HUES6 (cell line): ENCODE measurements at regions not wholly inside any gene's neighbourhood (a gene's known extent, or its start where the extent isn't known, plus 50 kb on each side); places are given as distances from the start of the nearest gene placed in this dataset.

Experiments
- H3K27ac ChIP-seq: 2 replicates; pipeline ENCODE4 v1.7.0; 2013; ENCODE audit warnings: low read depth, mild to moderate bottlenecking, low read length, inconsistent platforms
- H3K27me3 ChIP-seq: 2 replicates; pipeline ENCODE4 v1.6.1; 2013; ENCODE audit warnings: low read length; ENCODE audit not compliant: control insufficient read depth, insufficient read depth
- H3K36me3 ChIP-seq: 2 replicates; pipeline ENCODE4 v1.6.1; 2013; ENCODE audit warnings: low read length; ENCODE audit not compliant: control insufficient read depth, insufficient read depth
- H3K4me1 ChIP-seq: 2 replicates; pipeline ENCODE4 v1.6.1; 2013; ENCODE audit warnings: low read length; ENCODE audit not compliant: control insufficient read depth, insufficient read depth
- H3K4me3 ChIP-seq: 2 replicates; pipeline ENCODE4 v1.5.1; 2013; ENCODE audit warnings: low read depth, low read length
- H3K9ac ChIP-seq: one replicate; pipeline ENCODE4 v1.6.1; 2013; ENCODE audit warnings: mild to moderate bottlenecking, low read length
- H3K9me3 ChIP-seq: 2 replicates; pipeline ENCODE4 v1.6.1; 2013; ENCODE audit warnings: low read depth, low read length; ENCODE audit not compliant: control insufficient read depth, insufficient read depth

GRCh38 chr7:85850381-85850780 lies 663.5 kb upstream of the SEMA3D start:
- no peak overlapping the region for H3K4me3 ChIP-seq
- H3K27me3 ChIP-seq, result no peaks in the 10 kb centered on the region

GRCh38 chr7:85840554-85840953 lies 653.7 kb upstream of the SEMA3D start:
- H3K4me3 ChIP-seq, result no peak overlapping the region
- H3K9me3 ChIP-seq, result no peaks in the 10 kb centered on the region
- no peak overlapping the region for H3K9ac ChIP-seq
- no peaks in the 10 kb centered on the region for H3K36me3 ChIP-seq
- no peaks in the 10 kb centered on the region for H3K4me1 ChIP-seq
- no peak overlapping the region for H3K27ac ChIP-seq
- H3K27me3 ChIP-seq, result no peaks in the 10 kb centered on the region

More at GRCh38 chr7:85850381-85850780, 663.5 kb upstream of the SEMA3D start:
- Histone ChIP-seq H3K4me1 (no peaks in the 10 kb centered on the region), H3K9me3 (no peaks in the 10 kb centered on the region), H3K9ac (no peak overlapping the region), H3K27ac (no peak overlapping the region), H3K36me3 (no peaks in the 10 kb centered on the region)

DNA sequence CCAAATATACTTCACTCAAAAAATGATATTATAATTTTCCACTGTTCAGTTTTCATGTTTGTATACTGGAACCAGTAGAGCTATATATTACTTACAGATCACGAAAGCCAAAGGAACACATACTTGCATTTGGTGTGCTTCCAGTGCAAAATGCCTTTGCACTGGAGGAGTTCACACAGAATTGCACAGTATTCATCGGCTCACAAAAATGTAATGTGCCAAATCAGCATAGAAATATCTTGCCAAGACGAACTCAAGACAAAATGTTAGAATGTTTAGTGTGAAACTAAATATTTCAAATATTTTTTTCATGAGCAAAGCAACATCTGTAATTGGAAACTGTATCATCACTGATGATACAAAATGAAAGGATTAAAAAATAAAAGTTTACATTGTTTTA lies 646.2 kb upstream of the SEMA3D start:
- no peak overlapping the region for H3K4me3 ChIP-seq
- no peaks in the 10 kb centered on the region for H3K36me3 ChIP-seq
- H3K4me1 ChIP-seq, result peaks cover 3% of the 10 kb centered on the region; the same call in 1 of the 2 replicates
- H3K27ac ChIP-seq, result no peak overlapping the region
- H3K27me3 ChIP-seq, result no peaks in the 10 kb centered on the region
- no peaks in the 10 kb centered on the region for H3K9me3 ChIP-seq
- no peak overlapping the region for H3K9ac ChIP-seq

GRCh38 chr7:85830982-85831381 lies 644.1 kb upstream of the SEMA3D start:
- Histone ChIP-seq H3K4me1 (peaks cover 3% of the 10 kb centered on the region; the same call in 1 of the 2 replicates), H3K36me3 (no peaks in the 10 kb centered on the region), H3K4me3 (no peak overlapping the region), H3K9ac (no peak overlapping the region), H3K27me3 (no peaks in the 10 kb centered on the region), H3K9me3 (no peaks in the 10 kb centered on the region), H3K27ac (no peak overlapping the region)

DNA sequence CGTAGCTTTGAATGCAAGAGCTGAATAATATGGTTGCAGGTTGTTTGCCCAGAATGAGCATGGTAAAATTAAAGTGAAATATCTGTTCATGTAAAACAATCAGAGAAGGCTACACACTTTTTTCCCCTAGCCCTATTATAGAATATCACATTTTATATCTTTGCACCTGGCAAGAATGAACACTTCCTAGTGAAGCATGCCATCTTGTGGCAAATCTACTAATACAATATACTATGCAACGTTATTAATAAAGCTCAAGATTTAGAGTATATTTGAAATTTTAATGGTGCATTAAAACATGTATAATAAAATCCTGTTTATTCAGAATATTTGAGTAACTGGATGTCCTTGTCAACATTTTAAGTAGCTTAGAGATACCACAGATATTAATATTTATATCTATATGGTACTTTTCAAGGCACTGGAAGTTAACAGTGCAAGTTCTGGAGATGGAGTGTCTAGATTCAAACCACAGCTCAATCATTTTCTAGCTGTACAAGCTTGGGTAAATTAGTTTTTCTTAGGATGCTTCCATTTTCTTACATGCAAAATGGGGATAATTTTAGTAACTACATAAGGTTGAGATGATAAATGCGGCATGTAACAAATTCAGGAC lies 643.1 kb upstream of the SEMA3D start:
- Histone ChIP-seq H3K27me3 (no peaks in the 10 kb centered on the region), H3K27ac (no peak overlapping the region), H3K4me3 (no peak overlapping the region), H3K4me1 (peaks cover 3% of the 10 kb centered on the region; the same call in 1 of the 2 replicates), H3K9ac (no peak overlapping the region), H3K9me3 (no peaks in the 10 kb centered on the region), H3K36me3 (no peaks in the 10 kb centered on the region)

DNA sequence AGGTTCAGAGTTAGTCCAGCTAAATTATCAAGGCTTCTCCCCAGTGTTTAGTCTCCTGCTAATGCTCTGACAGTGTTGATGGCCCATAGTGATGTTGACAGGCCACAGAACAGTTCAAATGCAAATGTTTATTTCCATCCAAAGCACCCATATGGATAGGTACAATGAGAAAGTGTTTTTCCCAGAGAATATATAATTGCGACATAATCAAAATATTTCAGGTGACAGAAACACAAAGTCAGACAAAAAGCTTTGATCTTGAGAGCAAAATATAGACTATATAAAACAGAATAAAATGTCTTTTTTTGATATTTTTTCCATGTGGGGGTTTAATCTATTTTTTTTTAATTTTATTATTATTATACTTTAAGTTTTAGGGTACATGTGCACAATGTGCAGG lies 642.3 kb upstream of the SEMA3D start:
- H3K9me3 ChIP-seq, result no peaks in the 10 kb centered on the region
- H3K27ac ChIP-seq, result no peak overlapping the region
- H3K36me3 ChIP-seq, result no peaks in the 10 kb centered on the region
- H3K4me3 ChIP-seq, result no peak overlapping the region
- no peak overlapping the region for H3K9ac ChIP-seq
- no peaks in the 10 kb centered on the region for H3K27me3 ChIP-seq
- H3K4me1 ChIP-seq, result peaks cover 3% of the 10 kb centered on the region; the same call in 1 of the 2 replicates

DNA sequence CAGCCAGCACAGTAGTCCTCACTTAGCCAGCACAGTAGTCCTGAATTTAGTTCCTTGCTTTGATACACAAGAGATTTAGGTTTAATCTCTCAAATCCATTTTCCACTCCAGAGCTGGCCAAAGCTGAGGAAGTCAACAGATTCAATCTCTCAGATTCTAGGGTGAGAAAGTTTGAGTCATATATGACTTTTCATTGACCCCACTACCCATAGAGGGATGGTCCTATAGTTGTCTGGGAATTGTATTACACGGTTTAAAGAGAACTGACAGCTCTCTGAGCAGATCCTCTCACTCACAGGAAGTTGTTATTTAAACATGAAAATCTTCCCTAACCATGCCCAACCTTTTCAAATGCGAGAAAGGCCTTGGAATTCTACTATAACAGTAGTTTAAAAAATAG lies 641.8 kb upstream of the SEMA3D start:
- no peaks in the 10 kb centered on the region for H3K36me3 ChIP-seq
- H3K4me1 ChIP-seq, result peaks cover 3% of the 10 kb centered on the region; the same call in 1 of the 2 replicates
- H3K9me3 ChIP-seq, result no peaks in the 10 kb centered on the region
- H3K9ac ChIP-seq, result no peak overlapping the region
- no peaks in the 10 kb centered on the region for H3K27me3 ChIP-seq
- no peak overlapping the region for H3K27ac ChIP-seq
- no peak overlapping the region for H3K4me3 ChIP-seq

DNA sequence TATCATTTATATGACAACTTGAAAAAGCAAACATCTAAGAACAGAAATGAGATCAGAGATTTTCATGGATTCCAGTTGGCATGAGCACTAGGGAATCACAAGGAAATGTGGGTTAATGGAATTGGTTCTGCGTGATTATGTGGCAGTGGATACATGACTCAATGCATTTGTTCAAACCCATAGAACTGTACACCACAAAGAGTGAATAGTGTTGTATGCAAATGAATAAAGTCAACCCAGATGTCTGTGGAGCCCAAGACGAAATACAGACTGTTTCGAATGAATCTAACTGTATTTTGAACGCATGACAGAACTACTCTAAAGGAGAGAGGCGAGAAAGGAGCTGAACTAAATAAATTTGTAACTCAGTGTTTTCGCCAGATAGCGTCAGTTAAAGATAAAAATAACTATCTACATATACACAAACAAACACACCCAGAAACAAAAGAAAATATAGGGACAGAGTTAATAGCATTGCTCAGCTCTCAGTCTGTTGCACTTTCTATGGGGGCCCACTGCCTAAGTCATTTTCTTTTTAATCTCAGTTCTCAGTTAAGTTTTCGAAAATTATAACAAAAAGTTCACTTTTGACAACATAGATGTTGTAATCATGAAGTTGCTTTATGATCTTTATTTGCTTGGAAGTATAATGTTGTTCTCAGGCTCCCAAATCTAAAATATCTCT lies 636.7 kb upstream of the SEMA3D start:
- Histone ChIP-seq H3K4me3 (no peak overlapping the region), H3K9me3 (no peaks in the 10 kb centered on the region), H3K9ac (no peak overlapping the region), H3K4me1 (no peaks in the 10 kb centered on the region), H3K27me3 (no peaks in the 10 kb centered on the region), H3K36me3 (no peaks in the 10 kb centered on the region), H3K27ac (no peak overlapping the region)

GRCh38 chr7:85821926-85822325 lies 635.1 kb upstream of the SEMA3D start:
- no peak overlapping the region for H3K4me3 ChIP-seq
- H3K27ac ChIP-seq, result no peak overlapping the region
- no peaks in the 10 kb centered on the region for H3K36me3 ChIP-seq
- H3K4me1 ChIP-seq, result no peaks in the 10 kb centered on the region
- no peak overlapping the region for H3K9ac ChIP-seq
- H3K9me3 ChIP-seq, result no peaks in the 10 kb centered on the region
- no peaks in the 10 kb centered on the region for H3K27me3 ChIP-seq

GRCh38 chr7:85820702-85821443 lies 634.0 kb upstream of the SEMA3D start:
- no peak overlapping the region for H3K4me3 ChIP-seq
- H3K36me3 ChIP-seq, result no peaks in the 10 kb centered on the region
- no peak overlapping the region for H3K9ac ChIP-seq
- H3K27me3 ChIP-seq, result no peaks in the 10 kb centered on the region
- H3K9me3 ChIP-seq, result no peaks in the 10 kb centered on the region
- H3K4me1 ChIP-seq, result no peaks in the 10 kb centered on the region
- H3K27ac ChIP-seq, result no peak overlapping the region

GRCh38 chr7:85815526-85815925 lies 628.7 kb upstream of the SEMA3D start:
- no peaks in the 10 kb centered on the region for H3K9me3 ChIP-seq
- H3K36me3 ChIP-seq, result no peaks in the 10 kb centered on the region
- no peak overlapping the region for H3K27ac ChIP-seq
- H3K4me1 ChIP-seq, result no peaks in the 10 kb centered on the region
- H3K4me3 ChIP-seq, result no peak overlapping the region
- H3K27me3 ChIP-seq, result no peaks in the 10 kb centered on the region
- no peak overlapping the region for H3K9ac ChIP-seq
